T follicular helper cell (primary cell): ENCODE measurements at regions not wholly inside any gene's neighbourhood (a gene's known extent, or its start where the extent isn't known, plus 50 kb on each side); places are given as distances from the start of the nearest gene placed in this dataset.
"Not testable (repeated sequence)": the region's sequence is repeated elsewhere in the genome, so short reads cannot be mapped to it uniquely, and the experiment has no call there.

ENCODE experiments used
- DNase-seq: peaks from one replicate; pipeline ENCODE4 v3.0.0-alpha.2; 2020; ENCODE audit warnings: low read depth

DNA sequence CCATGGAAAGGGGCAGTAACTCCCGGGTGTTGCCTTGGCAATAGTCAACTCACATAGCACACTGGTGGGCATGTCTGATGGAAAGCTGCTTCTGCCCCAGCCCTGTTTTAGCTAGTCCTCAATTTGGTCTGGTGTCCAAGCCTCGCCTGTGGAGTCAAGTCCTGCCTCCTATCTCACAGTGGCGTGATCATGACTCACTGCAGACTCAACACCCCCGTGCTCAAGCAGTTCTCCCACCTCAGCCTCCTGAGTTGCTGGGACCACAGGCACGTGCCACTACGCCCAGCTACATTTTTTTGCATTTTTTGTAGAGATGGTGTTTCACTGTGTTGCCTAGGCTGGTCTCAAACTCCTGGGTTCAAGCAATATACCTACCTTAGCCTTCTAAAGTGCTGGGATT lies 218.9 kb upstream of the FRG2C start:
- not testable (repeated sequence) for DNase-seq

- DNase-seq: not testable (repeated sequence)
These were observed 217.2 kb upstream of the FRG2C start for GRCh38 chr3:75446948-75447347.

GRCh38 chr3:75453328-75453727 lies 210.8 kb upstream of the FRG2C start:
- not testable (repeated sequence) for DNase-seq

DNA sequence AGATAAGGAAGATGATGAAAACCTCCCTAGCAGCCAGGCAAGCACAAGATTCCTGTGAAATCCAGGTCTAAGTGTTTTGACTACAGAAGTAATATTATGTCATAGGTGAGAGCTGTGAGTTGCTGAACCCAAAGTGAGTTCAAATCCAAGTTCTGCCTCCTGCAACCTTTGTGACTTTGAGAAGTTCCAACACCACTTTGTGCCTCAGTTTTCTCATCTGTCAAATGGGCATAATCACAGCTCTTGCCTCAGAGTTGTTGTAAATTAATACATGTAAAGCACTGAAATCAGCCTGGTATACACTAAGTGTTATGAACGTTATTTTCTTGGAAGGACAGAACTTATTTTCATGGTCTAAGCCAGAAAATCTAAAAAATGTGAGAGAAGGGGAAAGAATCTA lies 210.3 kb upstream of the FRG2C start:
- DNase-seq: not testable (repeated sequence)

GRCh38 chr3:75474530-75474929 lies 189.6 kb upstream of the FRG2C start:
- not testable (repeated sequence) for DNase-seq

- not testable (repeated sequence) for DNase-seq
These were observed 167.5 kb upstream of the FRG2C start for GRCh38 chr3:75496600-75496999.

GRCh38 chr3:75500357-75500756 lies 163.8 kb upstream of the FRG2C start:
- DNase-seq: not testable (repeated sequence)

GRCh38 chr3:75502171-75502570 lies 162.0 kb upstream of the FRG2C start:
- DNase-seq: not testable (repeated sequence)

DNA sequence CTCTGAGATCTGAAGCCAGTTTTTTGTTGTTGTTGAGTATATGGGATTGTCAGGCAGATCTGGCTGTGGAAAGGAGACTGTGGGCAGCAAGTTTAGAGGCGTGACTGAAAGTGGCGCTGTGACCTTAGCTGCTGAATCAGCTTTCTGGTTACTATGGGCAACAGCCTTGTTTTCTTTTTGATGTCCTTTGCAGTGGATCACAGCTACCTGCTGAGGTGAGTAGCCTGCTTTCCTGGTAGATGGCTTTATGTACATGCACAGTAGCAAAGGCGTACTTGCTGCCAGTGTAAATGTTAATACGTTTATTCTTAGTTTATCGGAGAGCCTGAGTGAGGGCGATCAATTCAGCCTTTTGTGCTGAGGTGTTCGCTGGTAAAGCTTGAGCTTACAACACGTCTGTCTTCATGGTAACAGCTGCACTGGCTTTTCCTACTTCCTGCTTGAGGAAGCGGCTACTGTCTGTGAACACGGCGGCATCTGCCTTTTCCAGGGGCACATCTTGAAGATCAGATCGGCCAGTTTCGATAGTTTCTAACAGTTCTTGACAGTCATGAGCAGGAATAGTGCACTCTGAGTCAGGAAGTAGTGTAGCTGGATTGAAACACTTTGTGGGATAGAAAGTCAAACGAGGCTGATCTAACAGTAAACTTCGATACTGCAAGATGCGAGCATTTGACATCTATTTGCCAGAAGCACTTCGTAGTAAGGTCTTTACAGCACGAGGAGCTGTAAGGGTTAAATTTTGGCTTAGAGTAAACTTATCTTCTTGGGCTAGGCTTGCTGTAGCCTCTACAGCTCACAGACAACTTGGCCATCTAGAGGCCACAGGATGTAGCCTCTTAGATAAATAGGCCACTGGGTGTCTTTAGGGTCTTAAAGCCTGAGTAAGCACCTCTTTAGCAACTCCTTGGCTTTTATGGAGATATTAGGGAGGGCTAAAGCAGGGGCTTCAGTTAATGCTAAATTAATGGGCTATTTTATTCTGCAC lies 161.1 kb upstream of the FRG2C start:
- DNase-seq: not testable (repeated sequence)

- DNase-seq: no peak
These were observed 157.5 kb upstream of the FRG2C start for GRCh38 chr3:75506603-75507002.

DNA sequence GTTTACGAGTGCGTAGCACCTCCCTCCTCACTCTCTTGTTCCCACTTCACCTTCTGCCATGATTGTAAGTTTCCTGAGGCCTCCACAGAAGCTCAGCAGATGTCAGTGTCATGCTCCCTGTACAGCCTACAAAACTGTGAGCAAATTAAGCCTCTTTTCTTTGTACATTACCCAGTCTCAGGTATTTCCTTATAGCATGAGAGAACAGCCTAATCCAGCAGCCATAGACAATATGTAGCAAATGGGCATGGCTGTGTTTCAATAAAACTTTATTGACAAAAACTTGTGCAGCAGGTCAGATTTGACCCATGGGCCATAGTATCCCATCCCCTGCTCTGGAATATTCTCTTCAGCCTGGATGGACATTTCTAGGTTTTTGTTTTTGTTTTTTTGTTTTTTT lies 156.2 kb upstream of the FRG2C start:
- DNase-seq: not testable (repeated sequence)

GRCh38 chr3:75527657-75528056 lies 136.5 kb upstream of the FRG2C start:
- DNase-seq: not testable (repeated sequence)

GRCh38 chr3:75552095-75552494 lies 112.0 kb upstream of the FRG2C start:
- DNase-seq: not testable (repeated sequence)

GRCh38 chr3:75564427-75564826 lies 99.7 kb upstream of the FRG2C start:
- not testable (repeated sequence) for DNase-seq

- DNase-seq: not testable (repeated sequence)
These were observed 91.8 kb upstream of the FRG2C start for GRCh38 chr3:75572303-75572702.

- not testable (repeated sequence) for DNase-seq
These were observed 85.0 kb upstream of the FRG2C start for GRCh38 chr3:75579091-75579490.

GRCh38 chr3:75579536-75579935 lies 84.6 kb upstream of the FRG2C start:
- DNase-seq: not testable (repeated sequence)

DNA sequence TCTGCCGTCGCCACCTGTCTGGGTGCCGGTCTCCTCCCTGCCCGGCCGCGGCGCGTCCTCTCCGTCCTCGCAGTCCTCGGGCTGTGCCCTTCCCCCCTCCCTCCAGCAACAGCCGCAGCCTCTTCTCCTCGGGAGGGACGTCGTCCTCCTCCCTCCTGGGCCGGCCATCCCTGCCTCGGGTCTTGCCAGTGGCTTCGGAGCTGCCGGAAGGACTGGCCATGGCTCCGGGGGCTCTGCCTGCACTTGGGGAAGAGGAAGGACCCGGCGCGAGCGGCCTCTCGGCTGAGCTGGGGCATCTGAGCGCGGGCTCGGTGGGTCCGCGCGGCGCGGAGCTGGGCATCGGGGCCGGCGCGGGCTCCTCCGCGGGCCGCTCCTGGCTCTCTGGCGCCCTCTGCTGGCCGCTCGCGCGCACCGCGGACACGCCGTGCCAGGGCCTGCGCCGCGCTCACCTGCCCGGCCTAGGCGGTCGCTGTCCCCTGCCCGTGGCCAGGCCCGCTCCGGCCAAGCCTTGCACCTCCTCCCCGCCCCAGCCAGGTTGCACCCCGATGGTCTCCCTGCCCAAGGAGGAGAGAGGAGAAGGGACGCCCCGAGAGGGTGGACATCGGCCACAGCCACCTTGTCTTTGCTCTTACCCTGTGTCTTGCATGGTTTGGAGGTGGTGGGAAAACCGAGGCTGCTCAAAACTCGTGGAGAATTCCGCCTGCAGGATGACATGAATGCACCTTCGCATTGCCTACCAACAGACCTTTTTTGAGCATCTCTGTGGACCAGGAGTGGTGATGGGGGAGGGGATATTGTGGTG lies 83.9 kb upstream of the FRG2C start:
- DNase-seq: peak; percentile 3

GRCh38 chr3:75582536-75582935 lies 81.6 kb upstream of the FRG2C start:
- DNase-seq: not testable (repeated sequence)

- DNase-seq: not testable (repeated sequence)
These were observed 81.0 kb upstream of the FRG2C start for GRCh38 chr3:75583116-75583515.

GRCh38 chr3:75587695-75588094 lies 76.4 kb upstream of the FRG2C start:
- DNase-seq: not testable (repeated sequence)

GRCh38 chr3:75590382-75590781 lies 73.7 kb upstream of the FRG2C start:
- not testable (repeated sequence) for DNase-seq
